CD14-positive monocyte (primary cell): ENCODE measurements at regions not wholly inside any gene's neighbourhood (a gene's known extent, or its start where the extent isn't known, plus 50 kb on each side); places are given as distances from the start of the nearest gene placed in this dataset.

Source experiments
- DNase-seq, 3 donors: peaks; one replicate each; pipeline ENCODE4 v3.0.0-alpha.2; 2011 to 2022
- H2AFZ ChIP-seq: 2 replicates; pipeline ENCODE4 v1.6.0; 2012; ENCODE audit warnings: mild to moderate bottlenecking, low read depth, low read length, inconsistent platforms; ENCODE audit not compliant: insufficient read depth, poor library complexity, severe bottlenecking
- H3K27ac ChIP-seq, 2 donors: 1 replicate in 1 of 2; 2 replicates in 1 of 2; pipeline ENCODE4 v1.5.1; 2012 to 2013; ENCODE audit warnings: low read length in 2 of 2, control low read depth in 1 of 2, inconsistent platforms in 1 of 2, low read depth in 1 of 2, mild to moderate bottlenecking in 1 of 2
- H3K27me3 ChIP-seq, 2 donors: one replicate each; pipeline versions ENCODE4 v1.6.0 to v1.6.1; 2011 to 2013; ENCODE audit warnings: low read length in 2 of 2; ENCODE audit not compliant: control insufficient read depth in 2 of 2, insufficient read depth in 2 of 2
- H3K36me3 ChIP-seq, 2 donors: replicated peaks in 1 of 2; 1 replicate in 1 of 2; 2 replicates in 1 of 2; pipeline versions ENCODE4 v1.5.1 to v1.6.1; 2012 to 2013; ENCODE audit warnings: low read length in 2 of 2, control low read depth in 1 of 2, inconsistent platforms in 1 of 2, mild to moderate bottlenecking in 1 of 2; ENCODE audit not compliant: insufficient read depth in 2 of 2, control insufficient read depth in 1 of 2
- H3K4me1 ChIP-seq, 2 donors: 1 replicate in 1 of 2; 2 replicates in 1 of 2; pipeline versions ENCODE4 v1.5.1 to v1.6.1; 2012 to 2013; ENCODE audit warnings: low read length in 2 of 2, control low read depth in 1 of 2, inconsistent platforms in 1 of 2, mild to moderate bottlenecking in 1 of 2, moderate library complexity in 1 of 2; ENCODE audit not compliant: insufficient read depth in 2 of 2, control insufficient read depth in 1 of 2
- H3K4me2 ChIP-seq: replicated peaks from 2 replicates; pipeline ENCODE3; 2012; ENCODE audit warnings: low read length, moderate library complexity, mild to moderate bottlenecking; ENCODE audit not compliant: poor library complexity, severe bottlenecking; ENCODE audit errors: extremely low read depth
- H3K4me3 ChIP-seq, 3 experiments: fragments of 200-600 bp in 1 of 3; sonication (generic) in 1 of 3; replicated peaks in 1 of 3; 1 replicate in 2 of 3; 2 replicates in 1 of 3; pipeline ENCODE4 v1.5.1; 2011 to 2013; ENCODE audit warnings: low read length in 3 of 3, mild to moderate bottlenecking in 3 of 3, control low read depth in 2 of 3, low read depth in 2 of 3, inconsistent platforms in 1 of 3, moderate library complexity in 1 of 3
- H3K79me2 ChIP-seq: 2 replicates; pipeline ENCODE4 v1.6.0; 2012; ENCODE audit warnings: mild to moderate bottlenecking, control low read depth, inconsistent platforms, low read length, moderate library complexity; ENCODE audit not compliant: insufficient read depth
- H3K9ac ChIP-seq: 2 replicates; pipeline ENCODE4 v1.6.0; 2017; ENCODE audit warnings: low read length, mild to moderate bottlenecking; ENCODE audit not compliant: insufficient read depth, poor library complexity, severe bottlenecking
- H3K9me3 ChIP-seq, 2 donors: replicated peaks in 1 of 2; 1 replicate in 1 of 2; 2 replicates in 1 of 2; pipeline versions ENCODE4 v1.5.1 to v1.6.1; 2012 to 2013; ENCODE audit warnings: low read length in 2 of 2, control low read depth in 1 of 2; ENCODE audit not compliant: control insufficient read depth in 1 of 2, insufficient read depth in 1 of 2
- H4K20me1 ChIP-seq: 2 replicates; pipeline ENCODE4 v1.6.0; 2012; ENCODE audit warnings: mild to moderate bottlenecking, low read length, control low read depth, moderate library complexity; ENCODE audit not compliant: insufficient read depth
- H3K27ac Mint-ChIP-seq, 7 donors: one replicate each; pipeline ENCODE4 v1.8.0; 2020; ENCODE audit warnings: mild to moderate bottlenecking in 7 of 7, mixed read lengths in 7 of 7, moderate library complexity in 6 of 7, inconsistent platforms in 2 of 7
- H3K27me3 Mint-ChIP-seq, 3 donors: one replicate each; pipeline ENCODE4 v1.8.0; 2021 to 2022; ENCODE audit warnings: low read depth in 3 of 3, mild to moderate bottlenecking in 3 of 3, mixed read lengths in 3 of 3, moderate library complexity in 3 of 3, inconsistent platforms in 1 of 3
- H3K36me3 Mint-ChIP-seq, 2 donors: one replicate each; pipeline ENCODE4 v1.8.0; 2020; ENCODE audit warnings: mixed read lengths in 2 of 2, inconsistent platforms in 1 of 2, mild to moderate bottlenecking in 1 of 2
- H3K4me1 Mint-ChIP-seq: one replicate; pipeline ENCODE4 v1.8.0; 2020; ENCODE audit warnings: mild to moderate bottlenecking, mixed read lengths
- H3K4me3 Mint-ChIP-seq, 2 donors: one replicate each; pipeline ENCODE4 v1.8.0; 2020; ENCODE audit warnings: mild to moderate bottlenecking in 2 of 2, mixed read lengths in 2 of 2, moderate library complexity in 1 of 2
- H3K9me3 Mint-ChIP-seq, 7 donors: one replicate each; pipeline ENCODE4 v1.8.0; 2020 to 2022; ENCODE audit warnings: mixed read lengths in 7 of 7, mild to moderate bottlenecking in 6 of 7, moderate library complexity in 6 of 7, inconsistent platforms in 2 of 7
- intact Hi-C, 2 donors: fragments of 100-400 bp; cut with micrococcal nuclease; formaldehyde crosslinking; loops; one replicate each; pipeline versions ENCODE4 v1.15.0 to v1.15.1; 2023
- TF ChIP-seq, protein P1 (sequence below): fragments of 200-600 bp; IDR thresholded peaks from one replicate; pipeline ENCODE4 v1.8.0; 2022; ENCODE audit warnings: antibody characterized with exemption, mild to moderate bottlenecking

DNA sequence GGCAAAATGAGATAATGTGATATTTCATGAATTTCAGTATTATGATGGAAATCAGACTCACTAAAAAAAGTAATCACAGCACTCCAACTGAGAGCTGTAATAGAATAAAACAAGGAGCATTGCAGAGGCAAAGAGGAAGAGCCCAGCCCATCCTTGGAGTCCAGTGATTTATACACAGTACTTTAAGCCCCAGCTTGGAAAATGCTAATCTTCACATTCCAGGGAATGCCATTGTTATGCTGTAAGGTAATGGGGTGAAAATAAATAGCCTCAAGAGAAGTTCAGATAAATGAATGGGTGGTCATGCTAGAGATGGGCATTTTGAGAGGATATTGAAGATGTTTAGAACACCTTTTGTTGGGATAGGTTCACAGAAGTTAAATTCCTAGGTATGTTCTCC is 190.3 kb upstream of the TAPT1 start:
- no peaks in the 10 kb centered on the region for H3K4me1 ChIP-seq
- intact Hi-C loops = no loop called here
- no peaks in the 10 kb centered on the region for H3K27me3 ChIP-seq
- H3K79me2 ChIP-seq = no peaks in the 10 kb centered on the region
- DNase-seq = no peak
- no peak overlapping the region for H3K4me3 Mint-ChIP-seq
- H3K36me3 Mint-ChIP-seq = no peaks in the 10 kb centered on the region
- no peak overlapping the region for H3K27ac ChIP-seq
- peaks cover 3% of the 10 kb centered on the region for H3K4me1 Mint-ChIP-seq
- no peaks in the 10 kb centered on the region for H3K36me3 ChIP-seq
- peaks cover 0 to 5% (median 1%) of the 10 kb centered on the region in 3 donors for H3K27me3 Mint-ChIP-seq
- no peaks in the 10 kb centered on the region for H4K20me1 ChIP-seq
- no peak overlapping the region for H2AFZ ChIP-seq
- TF ChIP-seq, protein P1, sequence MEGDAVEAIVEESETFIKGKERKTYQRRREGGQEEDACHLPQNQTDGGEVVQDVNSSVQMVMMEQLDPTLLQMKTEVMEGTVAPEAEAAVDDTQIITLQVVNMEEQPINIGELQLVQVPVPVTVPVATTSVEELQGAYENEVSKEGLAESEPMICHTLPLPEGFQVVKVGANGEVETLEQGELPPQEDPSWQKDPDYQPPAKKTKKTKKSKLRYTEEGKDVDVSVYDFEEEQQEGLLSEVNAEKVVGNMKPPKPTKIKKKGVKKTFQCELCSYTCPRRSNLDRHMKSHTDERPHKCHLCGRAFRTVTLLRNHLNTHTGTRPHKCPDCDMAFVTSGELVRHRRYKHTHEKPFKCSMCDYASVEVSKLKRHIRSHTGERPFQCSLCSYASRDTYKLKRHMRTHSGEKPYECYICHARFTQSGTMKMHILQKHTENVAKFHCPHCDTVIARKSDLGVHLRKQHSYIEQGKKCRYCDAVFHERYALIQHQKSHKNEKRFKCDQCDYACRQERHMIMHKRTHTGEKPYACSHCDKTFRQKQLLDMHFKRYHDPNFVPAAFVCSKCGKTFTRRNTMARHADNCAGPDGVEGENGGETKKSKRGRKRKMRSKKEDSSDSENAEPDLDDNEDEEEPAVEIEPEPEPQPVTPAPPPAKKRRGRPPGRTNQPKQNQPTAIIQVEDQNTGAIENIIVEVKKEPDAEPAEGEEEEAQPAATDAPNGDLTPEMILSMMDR = no peak
- no peak overlapping the region for H3K4me3 ChIP-seq
- H3K4me2 ChIP-seq = no peak overlapping the region
- H3K9me3 Mint-ChIP-seq = peaks cover 7 to 15% (median 7%) of the 10 kb centered on the region in 7 donors
- H3K9ac ChIP-seq = no peak overlapping the region
- peaks cover 6 to 18% of the 10 kb centered on the region in 2 donors for H3K9me3 ChIP-seq
- H3K27ac Mint-ChIP-seq = no peak overlapping the region

- Histone ChIP-seq H3K27me3 (no peaks in the 10 kb centered on the region), H3K27ac (no peak overlapping the region), H3K9ac (no peak overlapping the region), H4K20me1 (no peaks in the 10 kb centered on the region), H3K4me3 (no peak overlapping the region), H3K36me3 (no peaks in the 10 kb centered on the region), H2AFZ (no peak overlapping the region), H3K4me2 (no peak overlapping the region), H3K9me3 (peaks cover 3 to 14% of the 10 kb centered on the region in 2 donors), H3K79me2 (no peaks in the 10 kb centered on the region), H3K4me1 (no peaks in the 10 kb centered on the region)
- no peak overlapping the region for H3K4me3 Mint-ChIP-seq
- peaks cover 3% of the 10 kb centered on the region for H3K4me1 Mint-ChIP-seq
- H3K36me3 Mint-ChIP-seq = no peaks in the 10 kb centered on the region
- intact Hi-C loops = no loop called here
- DNase-seq = no peak
- TF ChIP-seq, protein P1 = no peak
- H3K27ac Mint-ChIP-seq = no peak overlapping the region
- peaks cover 7 to 12% (median 7%) of the 10 kb centered on the region in 7 donors for H3K9me3 Mint-ChIP-seq
- peaks cover 0 to 6% (median 1%) of the 10 kb centered on the region in 3 donors for H3K27me3 Mint-ChIP-seq
Measured at GRCh38 chr4:16415751-16416150, 189.5 kb upstream of the TAPT1 start.
